GM12873 (cell line): ENCODE measurements at regions not wholly inside any gene's neighbourhood (a gene's known extent, or its start where the extent isn't known, plus 50 kb on each side); places are given as distances from the start of the nearest gene placed in this dataset.

Experiments
- TF ChIP-seq, protein P1 (sequence below): IDR thresholded peaks from 2 replicates; pipeline ENCODE4 v1.5.1; 2012; ENCODE audit warnings: low read depth, mild to moderate bottlenecking, moderate library complexity, low read length, control low read depth; ENCODE audit not compliant: insufficient read depth; ENCODE audit errors: missing control alignments

DNA sequence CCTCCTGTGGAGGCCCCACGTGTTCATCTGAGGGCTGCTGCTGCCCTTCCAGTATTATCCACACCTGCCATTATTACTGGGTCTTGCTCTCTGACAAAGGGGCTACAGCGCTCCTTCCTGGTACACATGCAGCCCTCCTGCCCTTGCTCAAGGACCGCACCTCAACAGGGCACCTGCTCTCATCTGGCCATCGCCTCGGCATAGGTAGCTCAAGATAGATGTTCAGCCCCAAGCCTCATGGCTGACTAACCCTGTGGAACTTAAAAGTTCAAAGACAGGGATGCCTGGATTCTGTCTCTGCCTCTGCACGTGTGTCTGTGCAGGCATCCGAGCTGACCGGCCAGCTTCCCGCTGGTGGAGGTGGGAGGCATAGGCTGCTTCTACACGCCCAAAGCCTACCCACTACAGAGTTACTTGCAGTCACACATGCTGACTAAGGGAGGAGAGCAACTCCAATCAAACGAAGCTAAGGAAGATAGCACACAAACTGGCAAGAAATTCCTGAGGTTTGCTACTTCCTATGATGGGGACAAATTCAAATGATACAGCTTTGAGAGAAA lies 152.5 kb upstream of the ATP10A start:
- TF ChIP-seq, protein P1, sequence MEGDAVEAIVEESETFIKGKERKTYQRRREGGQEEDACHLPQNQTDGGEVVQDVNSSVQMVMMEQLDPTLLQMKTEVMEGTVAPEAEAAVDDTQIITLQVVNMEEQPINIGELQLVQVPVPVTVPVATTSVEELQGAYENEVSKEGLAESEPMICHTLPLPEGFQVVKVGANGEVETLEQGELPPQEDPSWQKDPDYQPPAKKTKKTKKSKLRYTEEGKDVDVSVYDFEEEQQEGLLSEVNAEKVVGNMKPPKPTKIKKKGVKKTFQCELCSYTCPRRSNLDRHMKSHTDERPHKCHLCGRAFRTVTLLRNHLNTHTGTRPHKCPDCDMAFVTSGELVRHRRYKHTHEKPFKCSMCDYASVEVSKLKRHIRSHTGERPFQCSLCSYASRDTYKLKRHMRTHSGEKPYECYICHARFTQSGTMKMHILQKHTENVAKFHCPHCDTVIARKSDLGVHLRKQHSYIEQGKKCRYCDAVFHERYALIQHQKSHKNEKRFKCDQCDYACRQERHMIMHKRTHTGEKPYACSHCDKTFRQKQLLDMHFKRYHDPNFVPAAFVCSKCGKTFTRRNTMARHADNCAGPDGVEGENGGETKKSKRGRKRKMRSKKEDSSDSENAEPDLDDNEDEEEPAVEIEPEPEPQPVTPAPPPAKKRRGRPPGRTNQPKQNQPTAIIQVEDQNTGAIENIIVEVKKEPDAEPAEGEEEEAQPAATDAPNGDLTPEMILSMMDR: no peak

DNA sequence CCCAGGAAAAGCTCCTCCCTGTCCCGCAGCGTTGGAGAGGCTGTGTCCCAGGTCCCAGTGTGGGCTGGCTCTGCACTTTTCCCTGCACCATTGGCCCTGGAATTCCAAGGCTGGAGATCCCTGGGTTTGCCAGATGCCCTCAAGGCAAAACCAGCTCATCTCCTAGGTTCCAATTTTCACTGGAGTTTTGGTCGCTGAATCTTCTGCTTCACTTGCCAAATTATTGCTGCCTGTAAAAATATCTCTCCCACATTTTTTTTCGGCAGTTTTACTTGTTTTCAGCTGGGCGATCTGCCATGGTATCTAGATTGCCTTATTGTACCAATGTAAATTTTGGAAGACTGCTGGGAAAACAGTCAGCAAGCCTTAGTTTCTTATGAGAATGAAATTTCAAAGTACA lies 150.9 kb upstream of the ATP10A start:
- TF ChIP-seq, protein P1: no peak

DNA sequence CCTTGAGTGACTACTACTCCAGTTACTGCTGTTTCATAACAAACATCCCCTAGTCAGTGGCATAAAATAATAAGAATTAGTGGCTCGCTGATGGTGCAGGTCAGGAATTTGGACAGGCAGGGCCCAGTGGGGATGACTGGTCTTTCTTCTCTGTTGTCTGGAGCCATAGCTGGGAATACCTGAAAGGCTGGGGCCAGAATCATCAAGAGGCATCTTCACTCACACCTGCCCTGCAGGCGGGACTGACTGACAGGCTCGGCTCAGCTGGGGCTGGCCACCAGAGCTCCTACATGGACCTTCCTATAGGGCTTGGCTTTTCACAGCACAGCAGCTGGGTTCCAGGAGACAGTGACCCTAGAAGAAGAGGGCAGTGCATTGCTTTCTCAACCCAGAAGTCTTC lies 148.8 kb upstream of the ATP10A start:
- TF ChIP-seq, protein P1: no peak

DNA sequence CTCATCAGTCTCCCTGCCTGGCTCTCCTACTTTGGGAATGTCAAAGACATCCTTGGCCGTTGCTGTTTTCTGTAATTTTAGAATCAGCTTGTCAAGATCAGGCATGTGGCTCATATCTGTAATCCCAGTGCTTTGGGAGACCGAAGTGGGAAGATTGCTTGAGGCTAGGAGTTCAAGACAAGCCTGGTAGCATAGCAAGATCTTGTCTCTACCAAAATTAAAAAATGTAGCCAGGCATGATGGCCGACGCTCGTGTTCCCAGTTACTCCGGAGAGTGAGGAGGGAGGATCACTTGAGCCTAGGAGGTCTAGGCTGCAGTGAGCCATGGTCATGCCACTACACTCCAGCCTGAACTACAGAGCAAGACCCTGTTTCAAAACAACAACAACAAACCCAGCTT lies 144.0 kb upstream of the ATP10A start:
- TF ChIP-seq, protein P1: no peak

DNA sequence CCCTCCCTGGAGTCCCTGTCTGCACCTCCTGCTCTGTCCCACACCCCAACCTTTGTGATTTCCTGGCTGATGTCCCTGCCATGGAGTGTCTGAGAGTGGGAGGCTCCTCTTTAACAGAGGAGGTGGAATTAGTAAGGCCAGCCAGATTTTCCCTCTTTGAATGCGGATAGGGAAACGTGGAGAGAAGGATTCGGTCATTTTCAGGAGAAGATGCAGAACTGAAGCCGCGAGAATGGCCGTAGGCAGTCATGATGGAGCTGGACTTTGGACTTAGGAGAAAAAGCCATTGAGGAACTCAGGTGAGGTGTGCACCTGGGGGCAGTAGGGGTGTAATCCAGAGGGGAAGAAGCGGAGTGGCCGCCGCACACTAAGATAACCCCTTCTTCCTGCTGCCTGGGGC lies 138.1 kb upstream of the ATP10A start:
- TF ChIP-seq, protein P1: no peak

DNA sequence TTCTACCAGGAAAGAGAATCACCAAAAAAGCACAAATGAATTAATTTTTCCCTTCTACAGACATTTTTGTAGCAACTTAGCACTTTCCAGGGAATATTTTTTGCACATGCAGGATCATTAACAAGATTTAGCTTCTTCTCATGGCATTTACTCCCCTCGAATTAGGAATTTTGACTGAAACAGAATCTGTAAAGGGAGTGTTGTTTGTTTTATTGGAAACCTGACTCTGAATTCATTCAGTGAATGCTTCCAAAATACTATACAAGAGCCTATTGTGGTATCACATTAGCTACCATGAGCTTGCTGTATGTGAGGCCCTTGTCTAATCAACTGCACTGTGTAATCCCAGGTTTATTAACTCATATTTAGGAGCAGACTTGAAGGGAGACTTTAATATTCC lies 130.4 kb upstream of the ATP10A start:
- TF ChIP-seq, protein P1: no peak

DNA sequence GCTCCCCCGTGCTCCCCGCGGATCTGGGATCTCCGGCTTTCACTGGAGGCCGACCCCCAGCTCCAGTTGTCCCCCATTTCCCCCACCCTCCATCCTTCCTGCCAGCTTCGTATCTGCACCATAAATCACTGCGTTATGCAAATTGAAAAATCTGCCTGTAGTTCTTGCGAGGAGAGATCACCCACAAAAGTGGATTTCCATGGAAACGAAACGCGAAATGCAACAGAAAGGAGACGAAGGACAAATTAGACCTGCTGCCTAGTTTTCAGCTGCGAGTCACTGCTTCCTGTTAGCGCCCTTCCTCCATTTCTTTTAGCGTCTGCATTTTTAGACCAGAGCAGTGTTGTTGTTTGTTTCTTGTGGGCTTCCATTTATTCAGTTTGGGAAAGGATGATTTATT lies 127.1 kb upstream of the ATP10A start:
- TF ChIP-seq, protein P1: no peak
